Hepatocyte (in vitro differentiated cells): ENCODE measurements at regions not wholly inside any gene's neighbourhood (a gene's known extent, or its start where the extent isn't known, plus 50 kb on each side); places are given as distances from the start of the nearest gene placed in this dataset.

Experiments
- DNase-seq: peaks from one replicate; pipeline ENCODE4 v3.0.0-alpha.2; 2016; ENCODE audit warnings: low spot score
- H2AFZ ChIP-seq: fragments of 200-600 bp; sonication (generic); 2 replicates; pipeline ENCODE4 v1.6.0; 2016; ENCODE audit warnings: antibody characterized with exemption, mild to moderate bottlenecking
- H3K27ac ChIP-seq: fragments of 200-600 bp; sonication (generic); 2 replicates; pipeline ENCODE4 v1.5.1; 2016; ENCODE audit warnings: mild to moderate bottlenecking
- H3K27me3 ChIP-seq: fragments of 200-600 bp; sonication (generic); 2 replicates; pipeline ENCODE4 v1.6.1; 2016
- H3K36me3 ChIP-seq: fragments of 200-600 bp; sonication (generic); replicated peaks from 2 replicates; pipeline ENCODE4 v1.5.1; 2016; ENCODE audit warnings: low read depth; ENCODE audit not compliant: insufficient read depth
- H3K4me1 ChIP-seq: fragments of 200-600 bp; sonication (generic); 2 replicates; pipeline ENCODE4 v1.5.1; 2016; ENCODE audit warnings: mild to moderate bottlenecking, moderate library complexity; ENCODE audit not compliant: insufficient read depth
- H3K4me2 ChIP-seq: fragments of 200-600 bp; sonication (generic); 2 replicates; pipeline ENCODE4 v1.6.0; 2016
- H3K4me3 ChIP-seq: fragments of 200-600 bp; sonication (generic); 2 replicates; pipeline ENCODE4 v1.5.1; 2016; ENCODE audit warnings: mild to moderate bottlenecking
- H3K79me2 ChIP-seq: fragments of 200-600 bp; sonication (generic); 2 replicates; pipeline ENCODE4 v1.6.0; 2017; ENCODE audit warnings: mild to moderate bottlenecking
- H3K9me2 ChIP-seq: fragments of 200-600 bp; sonication (generic); replicated peaks from 2 replicates; pipeline ENCODE4 v1.6.0; 2017; ENCODE audit warnings: mild to moderate bottlenecking; ENCODE audit not compliant: insufficient read depth
- H3K9me3 ChIP-seq: fragments of 200-600 bp; sonication (generic); 2 replicates; pipeline ENCODE4 v1.5.1; 2016; ENCODE audit warnings: low read depth, mild to moderate bottlenecking
- H4K20me1 ChIP-seq: fragments of 200-600 bp; sonication (generic); 2 replicates; pipeline ENCODE4 v1.6.0; 2016; ENCODE audit warnings: mild to moderate bottlenecking; ENCODE audit not compliant: insufficient read depth, poor library complexity, severe bottlenecking
- EZH2 ChIP-seq: fragments of 200-600 bp; sonication (generic); IDR thresholded peaks from 2 replicates; pipeline ENCODE4 v1.6.1; 2016; ENCODE audit warnings: antibody characterized with exemption, mild to moderate bottlenecking, borderline replicate concordance
- EZH2phosphoT487 ChIP-seq: fragments of 200-600 bp; sonication (generic); IDR thresholded peaks from one replicate; pipeline ENCODE4 v1.6.1; 2018; ENCODE audit warnings: antibody characterized with exemption, mild to moderate bottlenecking, low read depth, moderate library complexity; ENCODE audit not compliant: unreplicated experiment, severe bottlenecking
- WGBS: methylation state at CpG from one replicate; pipeline ENCODE4 v1.1.6; 2016; ENCODE audit warnings: low lambda C conversion rate; ENCODE audit errors: missing lambda C conversion rate; 5-methylcytosine and 5-hydroxymethylcytosine counted together
- TF ChIP-seq, protein P1 (sequence below): fragments of 200-600 bp; sonication (generic); IDR thresholded peaks from 2 replicates; pipeline ENCODE4 v1.5.1; 2016; ENCODE audit warnings: antibody characterized with exemption, mild to moderate bottlenecking; ENCODE audit not compliant: poor library complexity

DNA sequence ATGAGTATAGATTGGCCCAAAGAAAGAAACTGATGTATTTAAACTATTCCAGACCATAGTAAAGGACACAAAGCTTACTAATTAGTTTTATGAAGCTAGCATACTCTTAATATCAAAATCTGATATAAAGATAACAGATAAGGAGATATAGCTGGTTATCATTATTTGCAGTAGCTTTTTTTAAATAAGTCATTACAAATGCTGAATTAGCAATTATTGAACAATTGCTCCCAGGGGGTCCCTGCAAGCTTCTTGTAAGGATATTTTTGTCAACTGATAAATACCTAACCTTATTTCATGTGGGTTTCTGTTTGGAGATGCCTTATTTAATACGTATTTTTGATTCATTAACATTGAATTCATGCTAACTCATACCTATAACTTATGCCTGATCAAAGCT is 99.0 kb downstream of the RAB18 start:
- H3K79me2 ChIP-seq: no peaks in the 10 kb centered on the region
- H2AFZ ChIP-seq: no peak overlapping the region
- no peak overlapping the region for H3K4me3 ChIP-seq
- no peak for TF ChIP-seq EZH2
- TF ChIP-seq, protein P1, sequence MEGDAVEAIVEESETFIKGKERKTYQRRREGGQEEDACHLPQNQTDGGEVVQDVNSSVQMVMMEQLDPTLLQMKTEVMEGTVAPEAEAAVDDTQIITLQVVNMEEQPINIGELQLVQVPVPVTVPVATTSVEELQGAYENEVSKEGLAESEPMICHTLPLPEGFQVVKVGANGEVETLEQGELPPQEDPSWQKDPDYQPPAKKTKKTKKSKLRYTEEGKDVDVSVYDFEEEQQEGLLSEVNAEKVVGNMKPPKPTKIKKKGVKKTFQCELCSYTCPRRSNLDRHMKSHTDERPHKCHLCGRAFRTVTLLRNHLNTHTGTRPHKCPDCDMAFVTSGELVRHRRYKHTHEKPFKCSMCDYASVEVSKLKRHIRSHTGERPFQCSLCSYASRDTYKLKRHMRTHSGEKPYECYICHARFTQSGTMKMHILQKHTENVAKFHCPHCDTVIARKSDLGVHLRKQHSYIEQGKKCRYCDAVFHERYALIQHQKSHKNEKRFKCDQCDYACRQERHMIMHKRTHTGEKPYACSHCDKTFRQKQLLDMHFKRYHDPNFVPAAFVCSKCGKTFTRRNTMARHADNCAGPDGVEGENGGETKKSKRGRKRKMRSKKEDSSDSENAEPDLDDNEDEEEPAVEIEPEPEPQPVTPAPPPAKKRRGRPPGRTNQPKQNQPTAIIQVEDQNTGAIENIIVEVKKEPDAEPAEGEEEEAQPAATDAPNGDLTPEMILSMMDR: no peak
- TF ChIP-seq EZH2phosphoT487: no peak
- no peak overlapping the region for H3K27ac ChIP-seq
- no peak overlapping the region for H3K4me2 ChIP-seq
- H3K9me2 ChIP-seq: no peaks in the 10 kb centered on the region
- H3K9me3 ChIP-seq: no peaks in the 10 kb centered on the region
- no peaks in the 10 kb centered on the region for H3K27me3 ChIP-seq
- DNase-seq: no peak
- no peaks in the 10 kb centered on the region for H3K4me1 ChIP-seq
- no peaks in the 10 kb centered on the region for H4K20me1 ChIP-seq
- WGBS: 93% methylated on average over 1 of the region's 1 CpG
- H3K36me3 ChIP-seq: no peaks in the 10 kb centered on the region

DNA sequence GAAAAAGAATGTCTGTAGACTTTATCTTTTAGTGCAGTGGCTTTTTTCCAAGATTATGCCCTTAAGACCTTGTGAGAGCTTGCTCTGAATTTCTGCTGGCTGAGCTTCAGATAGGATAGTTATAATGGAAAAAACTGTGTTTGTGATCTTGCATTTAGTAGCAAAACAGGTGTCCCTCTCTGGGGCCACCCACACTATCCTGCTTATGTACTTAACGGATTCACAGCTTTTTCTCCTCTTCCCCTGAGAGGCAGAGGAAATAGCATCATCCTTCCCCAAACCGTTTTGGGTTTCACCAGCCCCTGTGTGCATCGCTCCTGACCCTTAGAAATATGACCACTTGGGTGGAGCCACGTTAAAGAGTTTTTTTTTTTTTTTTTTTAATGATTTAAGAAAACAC is 101.2 kb downstream of the RAB18 start:
- WGBS: 79% methylated on average over 4 of the region's 4 CpGs
- H3K4me2 ChIP-seq: no peak overlapping the region
- H2AFZ ChIP-seq: no peak overlapping the region
- H3K36me3 ChIP-seq: no peaks in the 10 kb centered on the region
- no peak overlapping the region for H3K27ac ChIP-seq
- H4K20me1 ChIP-seq: no peaks in the 10 kb centered on the region
- H3K27me3 ChIP-seq: no peaks in the 10 kb centered on the region
- H3K79me2 ChIP-seq: no peaks in the 10 kb centered on the region
- no peak for TF ChIP-seq EZH2
- TF ChIP-seq EZH2phosphoT487: no peak
- TF ChIP-seq, protein P1: no peak
- H3K9me3 ChIP-seq: no peaks in the 10 kb centered on the region
- no peak overlapping the region for H3K4me3 ChIP-seq
- H3K9me2 ChIP-seq: no peaks in the 10 kb centered on the region
- no peak for DNase-seq
- H3K4me1 ChIP-seq: no peaks in the 10 kb centered on the region

DNA sequence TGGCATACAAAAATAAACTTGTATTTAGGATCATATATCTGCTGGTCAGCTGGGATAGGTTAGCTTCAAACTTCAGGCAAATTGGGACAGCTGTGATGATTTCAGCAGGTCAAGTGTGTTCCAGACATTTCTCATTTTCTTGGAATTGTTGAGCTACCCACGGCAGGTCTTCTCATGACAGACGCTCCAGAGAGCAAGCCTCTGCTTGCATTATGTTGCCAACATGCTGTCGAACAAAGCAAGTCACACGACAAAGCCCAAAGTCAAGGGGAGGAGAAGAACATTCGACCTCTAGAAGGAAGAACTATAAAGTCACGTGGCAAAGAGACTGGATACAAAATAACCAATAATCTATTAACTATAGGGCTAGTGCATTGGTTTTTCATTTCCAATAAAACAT is 103.5 kb downstream of the RAB18 start:
- H2AFZ ChIP-seq: no peak overlapping the region
- no peak for TF ChIP-seq EZH2phosphoT487
- no peak for TF ChIP-seq EZH2
- TF ChIP-seq, protein P1: no peak
- no peaks in the 10 kb centered on the region for H3K27me3 ChIP-seq
- no peak overlapping the region for H3K4me3 ChIP-seq
- H3K4me1 ChIP-seq: no peaks in the 10 kb centered on the region
- DNase-seq: no peak
- no peaks in the 10 kb centered on the region for H3K9me3 ChIP-seq
- no peaks in the 10 kb centered on the region for H4K20me1 ChIP-seq
- H3K9me2 ChIP-seq: no peaks in the 10 kb centered on the region
- H3K4me2 ChIP-seq: no peak overlapping the region
- no peaks in the 10 kb centered on the region for H3K79me2 ChIP-seq
- H3K27ac ChIP-seq: no peak overlapping the region
- WGBS: 74% methylated on average over 6 of the region's 6 CpGs
- H3K36me3 ChIP-seq: no peaks in the 10 kb centered on the region

DNA sequence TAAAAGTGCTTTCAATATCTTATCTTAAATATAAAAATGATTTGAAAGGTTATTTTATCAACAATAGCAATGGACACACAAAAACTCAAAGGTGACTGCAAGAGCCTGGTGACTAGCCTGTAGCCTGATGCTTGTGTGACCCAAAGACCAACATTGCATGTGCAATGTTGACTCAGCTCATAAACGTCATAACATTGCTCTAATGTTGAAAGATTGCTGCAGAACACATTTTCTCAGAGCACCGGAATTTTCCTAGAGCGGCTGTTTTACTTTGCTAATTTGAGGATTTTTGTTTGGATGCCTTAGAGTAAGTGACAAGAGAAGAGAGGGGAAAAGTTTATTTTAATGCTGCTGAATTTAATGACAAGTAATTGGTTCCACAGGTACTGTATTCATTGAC is 107.1 kb downstream of the RAB18 start:
- Histone ChIP-seq H3K27ac (no peak overlapping the region), H3K79me2 (no peaks in the 10 kb centered on the region), H3K9me3 (no peaks in the 10 kb centered on the region), H2AFZ (no peak overlapping the region), H4K20me1 (no peaks in the 10 kb centered on the region), H3K4me1 (no peaks in the 10 kb centered on the region), H3K9me2 (no peaks in the 10 kb centered on the region), H3K36me3 (no peaks in the 10 kb centered on the region), H3K4me3 (no peak overlapping the region), H3K4me2 (no peak overlapping the region), H3K27me3 (no peaks in the 10 kb centered on the region)
- TF ChIP-seq, protein P1: no peak
- TF ChIP-seq EZH2phosphoT487 (no peak), EZH2 (no peak)
- peak; percentile 30 for DNase-seq
- 48% methylated on average over 3 of the region's 3 CpGs for WGBS
